ENCODE measurements at regions not wholly inside any gene's neighbourhood (a gene's known extent, or its start where the extent isn't known, plus 50 kb on each side); places are given as distances from the start of the nearest gene placed in this dataset.
A peak's percentile ranks its signal among the peaks of the same experiment; 100 is the strongest.

DNA sequence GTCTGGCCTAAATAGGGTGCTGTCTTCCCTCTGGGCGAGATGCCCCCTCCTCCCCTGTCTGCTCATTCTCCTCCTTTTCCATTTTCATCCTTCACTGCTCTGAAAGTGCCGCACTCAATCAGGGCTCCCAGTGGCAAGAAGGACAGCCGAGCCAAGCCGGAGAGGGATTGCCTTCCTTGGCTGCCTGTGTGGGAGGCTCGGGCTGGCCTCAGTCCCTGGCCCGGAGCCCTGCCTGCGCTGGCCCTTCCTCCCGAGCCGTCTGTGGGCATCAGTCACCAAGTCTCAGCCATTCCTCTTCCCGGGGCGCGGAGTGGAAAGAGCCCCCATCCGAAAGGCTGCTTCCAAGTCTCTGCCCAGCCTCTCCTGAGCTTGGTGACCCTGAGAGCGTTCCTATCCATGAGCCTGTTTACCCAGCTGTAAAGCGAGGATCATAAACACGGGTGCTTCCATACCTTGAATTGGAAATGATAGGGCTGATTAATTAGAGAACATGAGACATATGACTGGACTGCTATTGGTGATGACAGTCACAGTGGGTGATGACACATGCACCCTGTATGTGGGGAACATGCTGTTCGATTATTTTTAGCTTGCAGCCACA lies 59.1 kb upstream of the TLE3 start:
- Mint-ChIP-seq H3K36me3 (ENCODE audit: low read depth) (no peaks in the 10 kb centered on the region), H3K27ac (no peak overlapping the region), H3K4me1 (peaks cover 7% of the 10 kb centered on the region), H3K27me3 (peaks cover 10% of the 10 kb centered on the region), H3K4me3 (no peak overlapping the region), H3K9me3 (no peaks in the 10 kb centered on the region)
- DNase-seq (no peak), ATAC-seq (no peak)

DNA sequence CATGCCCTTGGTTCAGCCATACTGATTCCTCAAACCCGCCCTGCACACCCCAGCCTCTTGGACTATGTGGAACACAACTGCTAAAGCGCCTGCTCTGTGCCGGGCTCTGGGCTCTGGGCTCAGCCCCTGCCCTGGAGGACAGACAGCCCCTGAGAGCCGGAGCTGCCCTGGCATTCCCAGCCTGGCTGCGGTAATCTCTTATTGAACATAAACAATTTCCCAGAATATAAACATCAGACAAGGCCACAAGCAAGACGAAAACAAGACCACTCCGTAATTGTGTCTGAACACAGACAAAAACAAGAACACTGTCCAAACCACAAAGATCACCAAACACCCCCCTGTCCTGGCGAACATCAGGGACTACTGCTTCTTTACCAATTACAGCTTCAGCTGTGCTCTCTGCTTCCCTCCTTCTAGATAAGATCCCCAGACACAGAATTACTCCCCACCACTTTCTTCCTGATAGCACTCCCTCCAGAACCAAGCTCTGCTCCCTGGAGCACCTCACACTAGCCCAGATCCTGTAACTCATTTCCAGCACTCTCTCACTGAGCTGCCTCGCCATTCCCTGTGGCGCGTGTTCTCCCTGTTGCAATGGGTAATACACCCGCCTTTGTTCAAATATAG lies 57.1 kb upstream of the TLE3 start:
- peaks cover 7% of the 10 kb centered on the region for H3K4me1 Mint-ChIP-seq
- H3K36me3 Mint-ChIP-seq (ENCODE audit: low read depth), result no peaks in the 10 kb centered on the region
- peaks cover 15% of the 10 kb centered on the region for H3K27me3 Mint-ChIP-seq
- DNase-seq (no peak), ATAC-seq (no peak)
- no peak overlapping the region for H3K4me3 Mint-ChIP-seq
- no peaks in the 10 kb centered on the region for H3K9me3 Mint-ChIP-seq
- H3K27ac Mint-ChIP-seq, result no peak overlapping the region

DNA sequence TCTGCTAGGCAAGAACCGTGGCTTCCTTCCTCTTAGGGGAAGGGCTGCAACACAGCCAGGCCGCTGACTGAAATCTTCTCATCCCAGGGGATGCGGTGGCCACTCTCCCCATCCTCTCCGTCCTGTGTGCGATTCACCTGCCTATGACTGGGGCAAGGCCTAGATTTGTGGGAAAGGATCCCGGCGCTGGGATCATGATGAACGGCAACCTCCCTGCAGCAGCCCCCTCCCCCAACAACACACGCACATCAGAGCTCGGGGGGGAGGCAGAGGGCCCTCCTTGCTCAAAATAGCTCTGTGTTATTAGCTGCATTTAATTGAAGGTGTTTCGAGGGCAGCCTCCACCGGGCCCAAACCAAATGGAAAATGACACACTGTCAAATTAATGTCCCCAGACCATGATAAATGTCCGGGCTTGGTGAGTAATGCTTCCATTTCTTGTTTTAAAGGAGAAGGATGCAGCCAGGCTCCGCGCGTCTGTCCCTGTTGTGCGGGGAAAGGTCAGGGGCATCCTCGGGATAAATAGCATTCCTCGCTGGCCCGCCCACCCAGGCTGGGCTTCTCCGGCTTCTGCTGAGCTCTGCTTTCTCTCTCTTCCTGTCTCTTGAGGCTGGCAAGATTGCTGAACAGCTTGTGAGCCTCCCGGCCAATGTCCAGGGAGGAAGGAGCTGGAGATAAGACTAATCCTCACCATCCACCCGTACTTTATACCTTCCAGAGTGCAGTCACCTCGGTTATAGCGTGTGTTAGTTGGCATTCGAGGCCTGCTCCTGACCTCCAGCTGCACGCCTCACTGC lies 56.4 kb upstream of the TLE3 start:
- H3K36me3 Mint-ChIP-seq (ENCODE audit: low read depth), result no peaks in the 10 kb centered on the region
- H3K4me3 Mint-ChIP-seq, result no peak overlapping the region
- peaks cover 18% of the 10 kb centered on the region for H3K27me3 Mint-ChIP-seq
- H3K9me3 Mint-ChIP-seq, result no peaks in the 10 kb centered on the region
- H3K27ac Mint-ChIP-seq, result no peak overlapping the region
- DNase-seq (no peak), ATAC-seq (no peak)
- peaks cover 4% of the 10 kb centered on the region for H3K4me1 Mint-ChIP-seq

DNA sequence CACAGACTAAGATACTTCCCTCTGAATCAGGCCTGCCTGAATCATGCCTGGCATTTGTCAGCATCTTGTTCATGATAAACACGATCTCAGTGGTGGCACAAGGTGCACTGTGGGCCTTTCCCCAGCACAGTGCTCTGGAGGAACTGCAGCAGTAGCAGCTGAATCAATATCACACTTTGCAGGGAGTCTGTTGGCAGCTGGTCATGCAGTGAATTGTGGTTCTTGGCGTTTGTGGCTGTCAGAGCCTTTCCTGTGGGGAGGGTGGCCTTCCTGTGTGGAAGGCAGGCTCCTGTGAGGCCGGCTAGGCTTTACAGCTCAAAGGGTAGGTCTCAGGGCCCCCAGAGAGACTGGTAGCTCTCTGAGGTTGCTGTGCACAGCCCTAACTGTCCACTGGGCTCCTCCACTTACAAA lies 54.4 kb upstream of the TLE3 start:
- Mint-ChIP-seq H3K27ac (peak overlapping the region; percentile 17), H3K36me3 (ENCODE audit: low read depth) (no peaks in the 10 kb centered on the region), H3K9me3 (no peaks in the 10 kb centered on the region), H3K27me3 (peaks cover 26% of the 10 kb centered on the region), H3K4me1 (peaks cover 11% of the 10 kb centered on the region), H3K4me3 (no peak overlapping the region)
- peak; percentile 52 for ATAC-seq
- no peak for DNase-seq

DNA sequence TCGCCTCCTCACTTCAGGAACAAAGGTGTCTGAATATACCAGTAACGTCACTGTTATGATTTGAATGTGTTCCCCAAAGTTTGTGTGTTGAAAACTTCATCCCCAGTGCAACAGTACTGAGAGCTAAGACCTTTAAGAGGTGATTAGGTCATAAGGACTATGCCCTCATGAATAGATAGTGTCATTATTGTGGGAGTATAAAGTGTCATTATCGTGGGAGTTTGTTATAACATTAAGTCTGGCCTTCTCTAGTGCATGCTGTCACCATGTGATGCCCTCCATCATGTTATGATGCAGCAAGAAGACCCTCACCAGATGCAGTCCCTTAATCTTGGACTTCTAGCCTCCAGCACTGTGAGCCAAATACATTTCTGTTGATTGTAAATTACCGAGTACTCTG lies 53.7 kb upstream of the TLE3 start:
- Mint-ChIP-seq H3K4me1 (peaks cover 11% of the 10 kb centered on the region), H3K36me3 (ENCODE audit: low read depth) (no peaks in the 10 kb centered on the region), H3K4me3 (no peak overlapping the region), H3K27me3 (peaks cover 29% of the 10 kb centered on the region), H3K27ac (no peak overlapping the region), H3K9me3 (no peaks in the 10 kb centered on the region)
- ATAC-seq, result no peak
- no peak for DNase-seq

DNA sequence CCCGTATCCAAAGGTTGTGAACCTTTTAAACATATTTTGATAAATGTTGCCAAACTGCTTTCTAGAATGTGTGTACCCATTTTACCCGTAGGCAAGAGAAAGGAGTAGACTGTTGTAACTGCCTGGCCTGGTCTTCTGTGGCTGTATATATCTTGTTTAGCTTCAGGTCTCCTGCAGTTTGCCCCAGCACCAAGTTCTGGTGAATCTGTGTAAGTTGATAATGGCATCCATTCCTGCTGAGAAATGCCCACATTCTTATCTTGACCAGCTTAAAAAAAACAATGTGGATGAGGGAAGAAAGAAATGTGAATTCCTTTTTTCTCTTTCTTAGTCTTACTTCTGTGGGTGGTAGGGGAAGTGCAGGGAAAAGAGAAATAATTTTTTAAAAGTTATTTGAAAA lies 53.3 kb upstream of the TLE3 start:
- peaks cover 32% of the 10 kb centered on the region for H3K27me3 Mint-ChIP-seq
- H3K27ac Mint-ChIP-seq, result no peak overlapping the region
- no peak for ATAC-seq
- peaks cover 11% of the 10 kb centered on the region for H3K4me1 Mint-ChIP-seq
- DNase-seq, result no peak
- no peak overlapping the region for H3K4me3 Mint-ChIP-seq
- no peaks in the 10 kb centered on the region for H3K9me3 Mint-ChIP-seq
- no peaks in the 10 kb centered on the region for H3K36me3 Mint-ChIP-seq (ENCODE audit: low read depth)

DNA sequence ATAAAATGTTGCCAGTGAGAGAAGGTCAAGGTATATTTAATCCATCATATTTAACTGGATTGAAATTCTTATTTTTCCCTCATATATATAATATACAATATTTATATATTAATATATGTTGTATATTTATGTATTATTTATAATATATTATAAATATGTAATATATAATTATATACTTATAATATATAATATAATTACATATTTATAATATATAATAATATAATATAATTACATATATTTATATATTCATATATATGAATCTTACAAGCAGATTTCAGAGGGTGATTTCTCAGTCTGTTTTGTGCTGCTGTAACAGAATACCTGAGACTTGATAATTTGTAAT lies 52.7 kb upstream of the TLE3 start:
- no peak for DNase-seq
- H3K9me3 Mint-ChIP-seq, result no peaks in the 10 kb centered on the region
- H3K4me3 Mint-ChIP-seq, result no peak overlapping the region
- H3K27ac Mint-ChIP-seq, result no peak overlapping the region
- ATAC-seq, result no peak
- H3K4me1 Mint-ChIP-seq, result peaks cover 11% of the 10 kb centered on the region
- H3K27me3 Mint-ChIP-seq, result peaks cover 31% of the 10 kb centered on the region
- H3K36me3 Mint-ChIP-seq (ENCODE audit: low read depth), result no peaks in the 10 kb centered on the region

DNA sequence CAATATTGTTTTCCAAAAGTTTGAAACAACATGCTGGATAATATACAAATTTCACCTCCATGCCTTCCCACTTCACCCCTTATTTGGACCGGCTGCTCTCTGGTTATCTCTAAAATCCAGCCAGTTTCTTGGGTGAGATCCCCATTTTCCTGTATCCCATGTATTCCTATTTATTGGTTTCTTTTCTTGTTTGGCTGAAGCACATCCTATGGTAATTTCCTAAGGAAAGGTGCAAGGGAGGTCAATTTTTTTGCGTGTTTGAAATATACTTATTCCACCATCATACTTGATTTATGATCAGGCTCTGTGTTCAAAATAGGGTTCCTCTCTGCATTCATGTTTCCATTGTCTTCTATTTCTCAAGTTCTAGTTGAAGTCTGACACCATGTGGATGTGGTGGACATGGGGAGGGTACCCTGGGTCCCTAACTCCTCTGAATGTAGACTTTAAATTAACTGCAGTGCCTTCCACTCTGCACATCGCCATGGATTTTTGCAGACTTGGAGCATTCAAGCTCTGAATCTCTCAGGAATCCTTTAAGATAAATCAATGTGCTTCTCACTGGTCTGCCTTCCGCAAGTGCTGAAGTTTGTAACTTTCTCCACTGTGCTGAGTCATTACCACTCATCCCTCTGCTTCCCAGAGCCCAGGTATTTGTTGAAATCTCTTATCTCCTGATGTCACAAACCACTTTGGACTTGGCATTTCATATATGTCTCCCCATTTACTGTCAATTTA lies 52.1 kb upstream of the TLE3 start:
- ATAC-seq, result no peak
- no peaks in the 10 kb centered on the region for H3K9me3 Mint-ChIP-seq
- H3K27ac Mint-ChIP-seq, result no peak overlapping the region
- no peak for DNase-seq
- H3K27me3 Mint-ChIP-seq, result peaks cover 32% of the 10 kb centered on the region
- peaks cover 11% of the 10 kb centered on the region for H3K4me1 Mint-ChIP-seq
- no peak overlapping the region for H3K4me3 Mint-ChIP-seq
- H3K36me3 Mint-ChIP-seq (ENCODE audit: low read depth), result no peaks in the 10 kb centered on the region

DNA sequence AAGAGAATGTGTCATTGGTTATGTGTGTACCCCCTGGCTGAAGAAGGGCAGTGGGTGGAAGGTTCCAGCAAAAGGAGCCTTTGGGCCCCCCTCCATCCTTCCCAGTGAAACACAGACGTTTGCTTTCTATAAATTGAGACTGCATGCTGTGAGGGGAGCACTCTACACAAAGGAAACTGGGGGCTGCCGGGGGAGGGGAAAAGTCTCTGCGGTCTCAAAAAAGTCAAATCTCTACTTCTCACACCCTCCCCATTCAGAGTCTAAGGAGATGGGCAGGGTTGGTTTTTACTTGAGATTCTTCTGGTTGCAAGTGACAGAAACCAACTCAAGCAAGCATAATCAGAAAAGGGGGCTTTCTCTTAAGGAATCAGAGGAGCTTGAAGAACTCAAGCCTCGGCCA lies 50.1 kb upstream of the TLE3 start:
- ATAC-seq (peak; percentile 48), DNase-seq (no peak)
- Mint-ChIP-seq H3K36me3 (ENCODE audit: low read depth) (no peaks in the 10 kb centered on the region), H3K9me3 (no peaks in the 10 kb centered on the region), H3K27ac (no peak overlapping the region), H3K4me1 (peaks cover 16% of the 10 kb centered on the region), H3K27me3 (peaks cover 44% of the 10 kb centered on the region), H3K4me3 (no peak overlapping the region)

All from activated naive CD8-positive, alpha-beta T cell treated with anti-CD3 and anti-CD28 coated beads, Interleukin-2, amount 50 U/mL, for 24 hours (primary cell).